Heart left ventricle (tissue), 13 donors: ENCODE measurements at regions not wholly inside any gene's neighbourhood (a gene's known extent, or its start where the extent isn't known, plus 50 kb on each side); places are given as distances from the start of the nearest gene placed in this dataset.

Source experiments
- CTCF ChIP-seq, 12 donors: fragments of 200-600 bp; sonication (generic) in 4 of 12; IDR thresholded peaks; one replicate each; pipeline versions ENCODE4 v1.5.0 to v1.8.0; 2018 to 2022; ENCODE audit warnings: antibody characterized with exemption in 12 of 12, mild to moderate bottlenecking in 5 of 12
- POLR2A ChIP-seq, 2 donors: fragments of 450-650 bp; IDR thresholded peaks; one replicate each; pipeline ENCODE4 v1.6.1; 2017; ENCODE audit warnings: antibody characterized with exemption in 2 of 2, mild to moderate bottlenecking in 2 of 2, moderate library complexity in 2 of 2
- donor health status: ischemic (EF 13 %, LVEDD 7.1; RV severe dilation, severe dysfunction).
- donor health status: DM: no; HTN: yes; CAD: no.
- donor health status: DM: no; HTN: no; CAD: no.
- donor health status: ischemic (EF 25% LVEDD 6.9; RV normal size, moderate dysfunction).
- donor health status: ischemic (EF 25% LVEDD 5.7; RV mildly dilated, moderate dysfunction).
- donor health status: ischemic (EF 35%, LVEDD 5.7; RV mildly dilated, moderate dysfunction).
- donor health status: nonischemic (EF 11% LVEDD 7.7; RV severe dilation, severe dysfunction).
- donor health status: DM: yes; HTN: yes; CAD: no.
- donor health status: PGD.
- donor health status: ischemic (EF 29% LVEDD 5.4; RV normal size, mild dysfunction).
- donor health status: nonischemic (EF 23%, LVEDD 6.1; RV moderate dilation, normal function).

GRCh38 chr7:153245809-153246208, 486.3 kb downstream of the ACTR3B start:
- TF ChIP-seq POLR2A (IDR thresholded peaks at IDR 0.05) (no peak), CTCF (IDR thresholded peaks at IDR 0.05) (no peak)
